Neuron (in vitro differentiated cells): ENCODE measurements at regions not wholly inside any gene's neighbourhood (a gene's known extent, or its start where the extent isn't known, plus 50 kb on each side); places are given as distances from the start of the nearest gene placed in this dataset.
"Not testable (repeated sequence)": the region's sequence is repeated elsewhere in the genome, so short reads cannot be mapped to it uniquely, and the experiment has no call there.

Experiments
- H2AFZ ChIP-seq: one replicate; pipeline ENCODE4 v1.6.1; 2013; ENCODE audit warnings: low read depth, mild to moderate bottlenecking, inconsistent platforms, low read length, moderate library complexity
- H3K27me3 ChIP-seq: one replicate; pipeline ENCODE4 v1.6.1; 2013; ENCODE audit warnings: low read length; ENCODE audit not compliant: insufficient read depth
- H3K36me3 ChIP-seq: one replicate; pipeline ENCODE4 v1.6.1; 2013; ENCODE audit warnings: low read length; ENCODE audit not compliant: insufficient read depth
- H3K4me1 ChIP-seq: one replicate; pipeline ENCODE4 v1.6.1; 2013; ENCODE audit warnings: low read length; ENCODE audit not compliant: insufficient read depth
- H3K4me3 ChIP-seq: 2 replicates; pipeline ENCODE4 v1.5.1; 2013; ENCODE audit warnings: mild to moderate bottlenecking, low read length, moderate library complexity
- H3K9me3 ChIP-seq: one replicate; pipeline ENCODE4 v1.6.1; 2013; ENCODE audit warnings: low read length

GRCh38 chr20:47861116-47861515, 75.8 kb upstream of the SULF2 start:
- H3K9me3 ChIP-seq, result no peaks in the 10 kb centered on the region
- no peaks in the 10 kb centered on the region for H3K27me3 ChIP-seq
- no peak overlapping the region for H3K4me3 ChIP-seq
- peaks cover 3% of the 10 kb centered on the region for H3K4me1 ChIP-seq
- H3K36me3 ChIP-seq, result no peaks in the 10 kb centered on the region
- H2AFZ ChIP-seq, result no peak overlapping the region

GRCh38 chr20:47860049-47860830, 75.0 kb upstream of the SULF2 start:
- Histone ChIP-seq H3K36me3 (no peaks in the 10 kb centered on the region), H3K4me3 (no peak overlapping the region), H2AFZ (no peak overlapping the region), H3K27me3 (no peaks in the 10 kb centered on the region), H3K9me3 (no peaks in the 10 kb centered on the region), H3K4me1 (peaks cover 3% of the 10 kb centered on the region)

- H3K9me3 ChIP-seq, result peaks cover 5% of the 10 kb centered on the region
- no peak overlapping the region for H3K4me3 ChIP-seq
- H3K4me1 ChIP-seq, result peaks cover 3% of the 10 kb centered on the region
- no peak overlapping the region for H2AFZ ChIP-seq
- no peaks in the 10 kb centered on the region for H3K36me3 ChIP-seq
- H3K27me3 ChIP-seq, result no peaks in the 10 kb centered on the region
Observed at GRCh38 chr20:47859278-47859677, 74.0 kb upstream of the SULF2 start.

- no peak overlapping the region for H2AFZ ChIP-seq
- no peak overlapping the region for H3K4me3 ChIP-seq
- H3K27me3 ChIP-seq, result no peaks in the 10 kb centered on the region
- no peaks in the 10 kb centered on the region for H3K36me3 ChIP-seq
- peaks cover 6% of the 10 kb centered on the region for H3K9me3 ChIP-seq
- H3K4me1 ChIP-seq, result peaks cover 3% of the 10 kb centered on the region
Observed at GRCh38 chr20:47857569-47858464, 72.5 kb upstream of the SULF2 start.

GRCh38 chr20:47857187-47857568, 71.9 kb upstream of the SULF2 start:
- Histone ChIP-seq H3K9me3 (peaks cover 6% of the 10 kb centered on the region), H2AFZ (no peak overlapping the region), H3K36me3 (no peaks in the 10 kb centered on the region), H3K4me1 (peaks cover 3% of the 10 kb centered on the region), H3K27me3 (no peaks in the 10 kb centered on the region), H3K4me3 (no peak overlapping the region)

- H3K4me3 ChIP-seq, result no peak overlapping the region
- H3K27me3 ChIP-seq, result no peaks in the 10 kb centered on the region
- H3K4me1 ChIP-seq, result peaks cover 3% of the 10 kb centered on the region
- H3K36me3 ChIP-seq, result no peaks in the 10 kb centered on the region
- peaks cover 6% of the 10 kb centered on the region for H3K9me3 ChIP-seq
- H2AFZ ChIP-seq, result no peak overlapping the region
Observed at GRCh38 chr20:47855799-47856198, 70.5 kb upstream of the SULF2 start.

GRCh38 chr20:47854687-47855212, 69.5 kb upstream of the SULF2 start:
- H3K9me3 ChIP-seq, result peaks cover 6% of the 10 kb centered on the region
- no peak overlapping the region for H2AFZ ChIP-seq
- no peaks in the 10 kb centered on the region for H3K36me3 ChIP-seq
- peaks cover 3% of the 10 kb centered on the region for H3K4me1 ChIP-seq
- no peaks in the 10 kb centered on the region for H3K27me3 ChIP-seq
- no peak overlapping the region for H3K4me3 ChIP-seq

- H3K36me3 ChIP-seq, result no peaks in the 10 kb centered on the region
- H3K4me1 ChIP-seq, result peaks cover 11% of the 10 kb centered on the region
- H3K4me3 ChIP-seq, result no peak overlapping the region
- H3K27me3 ChIP-seq, result no peaks in the 10 kb centered on the region
- no peak overlapping the region for H2AFZ ChIP-seq
- peaks cover 6% of the 10 kb centered on the region for H3K9me3 ChIP-seq
Observed at GRCh38 chr20:47851774-47852173, 66.5 kb upstream of the SULF2 start.

GRCh38 chr20:47850146-47850545, 64.9 kb upstream of the SULF2 start:
- Histone ChIP-seq H3K4me3 (no peak overlapping the region), H3K4me1 (peaks cover 13% of the 10 kb centered on the region), H3K27me3 (no peaks in the 10 kb centered on the region), H2AFZ (no peak overlapping the region), H3K9me3 (peaks cover 6% of the 10 kb centered on the region), H3K36me3 (no peaks in the 10 kb centered on the region)

- Histone ChIP-seq H2AFZ (no peak overlapping the region), H3K4me3 (no peak overlapping the region), H3K9me3 (peaks cover 4% of the 10 kb centered on the region), H3K36me3 (no peaks in the 10 kb centered on the region), H3K27me3 (no peaks in the 10 kb centered on the region), H3K4me1 (peaks cover 14% of the 10 kb centered on the region)
Observed at GRCh38 chr20:47849596-47849995, 64.3 kb upstream of the SULF2 start.

GRCh38 chr20:47849006-47849405, 63.7 kb upstream of the SULF2 start:
- H3K9me3 ChIP-seq, result peaks cover 2% of the 10 kb centered on the region
- H3K27me3 ChIP-seq, result no peaks in the 10 kb centered on the region
- H3K4me1 ChIP-seq, result peaks cover 14% of the 10 kb centered on the region
- no peak overlapping the region for H2AFZ ChIP-seq
- H3K4me3 ChIP-seq, result no peak overlapping the region
- H3K36me3 ChIP-seq, result no peaks in the 10 kb centered on the region

- peaks cover 14% of the 10 kb centered on the region for H3K4me1 ChIP-seq
- not testable (repeated sequence) for H3K27me3 ChIP-seq, H3K36me3 ChIP-seq, H2AFZ ChIP-seq, H3K9me3 ChIP-seq, H3K4me3 ChIP-seq
Observed at GRCh38 chr20:47848534-47848933, 63.3 kb upstream of the SULF2 start.

- Histone ChIP-seq H3K36me3 (no peaks in the 10 kb centered on the region), H3K4me3 (no peak overlapping the region), H2AFZ (no peak overlapping the region), H3K9me3 (no peaks in the 10 kb centered on the region), H3K4me1 (peaks cover 14% of the 10 kb centered on the region), H3K27me3 (no peaks in the 10 kb centered on the region)
Observed at GRCh38 chr20:47847884-47848485, 62.7 kb upstream of the SULF2 start.
